ENCODE measurements at regions not wholly inside any gene's neighbourhood (a gene's known extent, or its start where the extent isn't known, plus 50 kb on each side); places are given as distances from the start of the nearest gene placed in this dataset.

DNA sequence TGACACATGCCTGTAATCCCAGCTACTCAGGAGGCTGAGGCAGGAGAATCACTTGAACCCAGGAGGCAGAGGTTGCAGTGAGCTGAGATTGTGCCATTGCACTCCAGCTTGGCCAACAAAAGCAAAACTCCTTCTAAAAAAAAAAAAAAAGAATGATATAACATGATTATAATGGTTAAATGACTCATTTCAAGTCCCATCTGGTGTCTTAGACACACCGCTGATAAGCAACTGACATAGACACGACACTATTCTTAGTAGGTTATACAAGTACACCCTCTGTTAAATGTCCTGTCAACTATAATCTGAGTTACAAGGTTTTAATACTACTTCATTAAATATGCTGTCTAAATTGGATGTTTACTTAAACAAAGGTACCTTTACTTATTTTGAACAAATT, 405.3 kb upstream of the CLINT1 start:
- no peak overlapping the region for H3K27ac ChIP-seq
- no peak for TF ChIP-seq POLR2A (IDR thresholded peaks at IDR 0.05)
- TF ChIP-seq, protein P1, sequence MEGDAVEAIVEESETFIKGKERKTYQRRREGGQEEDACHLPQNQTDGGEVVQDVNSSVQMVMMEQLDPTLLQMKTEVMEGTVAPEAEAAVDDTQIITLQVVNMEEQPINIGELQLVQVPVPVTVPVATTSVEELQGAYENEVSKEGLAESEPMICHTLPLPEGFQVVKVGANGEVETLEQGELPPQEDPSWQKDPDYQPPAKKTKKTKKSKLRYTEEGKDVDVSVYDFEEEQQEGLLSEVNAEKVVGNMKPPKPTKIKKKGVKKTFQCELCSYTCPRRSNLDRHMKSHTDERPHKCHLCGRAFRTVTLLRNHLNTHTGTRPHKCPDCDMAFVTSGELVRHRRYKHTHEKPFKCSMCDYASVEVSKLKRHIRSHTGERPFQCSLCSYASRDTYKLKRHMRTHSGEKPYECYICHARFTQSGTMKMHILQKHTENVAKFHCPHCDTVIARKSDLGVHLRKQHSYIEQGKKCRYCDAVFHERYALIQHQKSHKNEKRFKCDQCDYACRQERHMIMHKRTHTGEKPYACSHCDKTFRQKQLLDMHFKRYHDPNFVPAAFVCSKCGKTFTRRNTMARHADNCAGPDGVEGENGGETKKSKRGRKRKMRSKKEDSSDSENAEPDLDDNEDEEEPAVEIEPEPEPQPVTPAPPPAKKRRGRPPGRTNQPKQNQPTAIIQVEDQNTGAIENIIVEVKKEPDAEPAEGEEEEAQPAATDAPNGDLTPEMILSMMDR (IDR thresholded peaks at IDR 0.05), result no peak
- H3K36me3 ChIP-seq, result no peaks in the 10 kb centered on the region
- no peak overlapping the region for H3K4me3 ChIP-seq
- no peaks in the 10 kb centered on the region for H3K27me3 ChIP-seq
- no peak for DNase-seq
- H3K9me3 ChIP-seq, result no peaks in the 10 kb centered on the region
- H3K4me1 ChIP-seq, result no peaks in the 10 kb centered on the region

DNA sequence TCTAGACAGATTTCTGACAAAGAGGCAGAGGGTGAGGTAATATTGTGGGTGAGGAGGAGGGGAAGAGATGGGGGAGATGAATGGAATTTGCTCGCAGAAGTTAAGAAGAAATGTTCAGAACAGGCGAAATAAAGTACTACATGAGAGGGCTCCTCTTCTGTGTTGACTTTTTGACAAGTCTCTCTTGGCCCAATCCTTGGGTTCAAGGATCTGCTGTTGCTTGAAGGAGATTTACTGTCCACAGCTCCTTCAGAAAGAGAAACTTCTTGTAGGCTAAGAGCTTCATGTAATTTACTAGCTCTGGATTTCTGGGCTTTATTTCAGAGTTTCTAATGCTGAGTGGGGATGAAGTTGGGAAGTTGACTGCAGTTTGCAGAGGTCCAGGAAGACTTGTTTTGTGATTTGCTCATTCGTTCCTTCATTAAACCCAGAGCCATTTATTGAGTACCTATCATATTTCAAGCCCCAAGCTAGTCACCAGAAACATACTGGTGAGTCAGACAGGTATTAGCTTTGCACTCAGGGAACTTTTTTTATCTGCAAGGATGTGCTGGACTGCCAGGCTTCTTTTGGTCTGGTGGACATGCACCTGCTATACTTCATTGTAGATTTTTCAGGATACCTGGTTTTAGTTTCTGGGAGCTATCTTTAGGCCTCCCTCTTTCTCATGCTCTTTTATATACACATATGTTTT, 402.9 kb upstream of the CLINT1 start:
- no peak for TF ChIP-seq POLR2A (IDR thresholded peaks at IDR 0.05)
- TF ChIP-seq, protein P1 (IDR thresholded peaks at IDR 0.05), result no peak
- Histone ChIP-seq H3K4me3 (no peak overlapping the region), H3K36me3 (no peaks in the 10 kb centered on the region)

DNA sequence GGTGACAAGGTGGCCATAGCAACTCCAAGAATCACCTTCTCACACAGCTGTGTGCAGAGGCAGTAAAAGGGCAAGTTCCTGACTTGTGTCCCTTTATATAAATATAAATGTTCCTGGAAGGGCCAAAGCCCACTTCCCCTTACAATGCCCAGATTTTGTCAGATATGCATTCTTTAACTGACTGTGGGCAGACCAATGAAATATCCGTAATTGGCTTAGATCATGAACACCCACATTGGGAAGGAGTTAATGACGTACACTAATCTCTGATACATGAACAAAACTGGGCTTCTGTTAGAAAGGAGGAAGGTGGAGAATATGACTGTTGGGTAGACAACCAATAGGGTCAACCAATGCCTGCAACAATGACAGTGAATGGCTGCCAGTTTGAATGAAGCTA, 397.2 kb upstream of the CLINT1 start:
- Histone ChIP-seq H3K27me3 (no peaks in the 10 kb centered on the region), H3K27ac (no peak overlapping the region), H3K36me3 (no peaks in the 10 kb centered on the region), H3K9me3 (no peaks in the 10 kb centered on the region), H3K4me1 (no peaks in the 10 kb centered on the region), H3K4me3 (no peak overlapping the region)
- TF ChIP-seq, protein P1 (IDR thresholded peaks at IDR 0.05), result no peak
- TF ChIP-seq POLR2A (IDR thresholded peaks at IDR 0.05), result no peak
- DNase-seq, result no peak

More for the DNA sequence above, 402.9 kb upstream of the CLINT1 start:
- DNase-seq, result no peak
- no peaks in the 10 kb centered on the region for H3K9me3 ChIP-seq
- H3K27ac ChIP-seq, result no peak overlapping the region
- no peaks in the 10 kb centered on the region for H3K4me1 ChIP-seq
- no peaks in the 10 kb centered on the region for H3K27me3 ChIP-seq

GRCh38 chr5:158255609-158256008, 396.7 kb upstream of the CLINT1 start:
- Histone ChIP-seq H3K27me3 (no peaks in the 10 kb centered on the region), H3K9me3 (no peaks in the 10 kb centered on the region), H3K27ac (no peak overlapping the region), H3K4me1 (no peaks in the 10 kb centered on the region), H3K4me3 (no peak overlapping the region), H3K36me3 (no peaks in the 10 kb centered on the region)
- no peak for DNase-seq
- TF ChIP-seq POLR2A (IDR thresholded peaks at IDR 0.05), result no peak
- TF ChIP-seq, protein P1 (IDR thresholded peaks at IDR 0.05), result no peak

DNA sequence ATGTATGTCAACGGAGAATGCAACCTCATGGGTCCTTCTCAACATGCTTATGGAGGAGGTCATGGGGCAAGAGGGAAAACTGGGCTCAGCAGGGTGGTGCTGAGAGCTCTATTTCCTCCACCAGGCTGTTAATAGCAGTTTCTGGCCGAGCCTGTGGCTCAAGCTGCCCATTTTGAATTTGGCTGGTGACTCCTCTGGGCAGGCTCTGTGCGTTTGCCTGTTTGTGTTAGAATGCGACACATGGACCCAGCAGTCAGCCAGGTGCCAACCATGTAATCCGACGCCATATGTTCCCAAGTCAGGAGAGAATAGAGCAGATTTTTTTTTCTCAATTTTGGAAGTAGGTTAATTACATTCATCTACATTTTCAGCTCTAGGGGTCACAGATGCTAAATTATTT, 387.7 kb upstream of the CLINT1 start:
- TF ChIP-seq, protein P1 (IDR thresholded peaks at IDR 0.05), result no peak
- TF ChIP-seq POLR2A (IDR thresholded peaks at IDR 0.05), result no peak
- no peak overlapping the region for H3K4me3 ChIP-seq
- no peaks in the 10 kb centered on the region for H3K4me1 ChIP-seq
- no peaks in the 10 kb centered on the region for H3K27me3 ChIP-seq
- no peak overlapping the region for H3K27ac ChIP-seq
- DNase-seq, result no peak
- no peaks in the 10 kb centered on the region for H3K9me3 ChIP-seq
- H3K36me3 ChIP-seq, result no peaks in the 10 kb centered on the region

DNA sequence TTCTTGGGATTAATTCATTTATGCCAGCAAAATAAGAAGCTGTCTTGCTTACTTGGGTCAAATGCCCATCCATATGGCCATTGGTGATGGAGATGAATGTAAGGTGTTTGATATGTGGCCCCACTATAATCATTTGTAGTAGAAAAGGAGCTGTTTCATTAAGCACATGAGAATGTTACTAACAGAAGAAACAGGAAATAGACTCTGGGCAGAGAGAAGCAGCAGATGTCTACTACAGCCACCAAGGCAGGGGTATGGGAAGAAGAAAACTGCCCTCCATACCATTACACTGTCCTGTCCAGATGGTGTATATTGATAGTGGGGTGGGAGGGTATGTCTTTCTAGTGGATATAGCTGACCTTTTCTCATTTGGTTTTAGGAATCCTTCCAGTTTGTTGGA, 386.6 kb upstream of the CLINT1 start:
- DNase-seq, result no peak
- Histone ChIP-seq H3K9me3 (no peaks in the 10 kb centered on the region), H3K27me3 (no peaks in the 10 kb centered on the region), H3K27ac (no peak overlapping the region), H3K4me3 (no peak overlapping the region), H3K4me1 (no peaks in the 10 kb centered on the region), H3K36me3 (no peaks in the 10 kb centered on the region)
- TF ChIP-seq, protein P1 (IDR thresholded peaks at IDR 0.05), result no peak
- TF ChIP-seq POLR2A (IDR thresholded peaks at IDR 0.05), result no peak

All from Peyer's patch (tissue), 4 donors.